Smooth muscle cell of the brain vasculature (primary cell): ENCODE measurements at regions not wholly inside any gene's neighbourhood (a gene's known extent, or its start where the extent isn't known, plus 50 kb on each side); places are given as distances from the start of the nearest gene placed in this dataset.

Source experiments
- DNase-seq: peaks from one replicate; pipeline ENCODE4 v3.0.0-alpha.2; 2012; ENCODE audit warnings: low read depth, low spot score

DNA sequence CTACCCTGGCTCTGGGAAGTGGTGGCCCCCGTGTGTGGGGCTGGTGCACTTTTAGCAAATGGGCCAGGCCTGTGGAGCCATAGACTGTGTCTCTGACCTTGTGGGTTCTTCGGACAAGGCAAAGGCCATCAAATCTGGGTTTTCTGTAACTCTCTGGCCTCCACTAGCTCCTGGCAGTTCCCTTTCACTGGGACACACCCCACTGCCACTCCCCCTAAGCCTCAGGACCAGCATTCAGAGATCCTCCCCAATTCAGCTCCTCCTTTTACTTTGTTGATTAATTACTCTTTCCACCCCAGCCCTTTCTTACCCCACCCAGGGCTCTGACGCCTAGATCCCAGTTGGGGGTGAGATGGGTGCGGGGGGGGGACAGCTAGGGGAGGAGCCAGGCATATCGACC lies 53.9 kb upstream of the IRX3 start:
- no peak for DNase-seq

GRCh38 chr16:54336631-54337204 lies 50.1 kb upstream of the IRX3 start:
- no peak for DNase-seq
